Activated CD4-positive, alpha-beta T cell treated with anti-CD3 and anti-CD28 coated beads for 36 hours (primary cell): ENCODE measurements at regions not wholly inside any gene's neighbourhood (a gene's known extent, or its start where the extent isn't known, plus 50 kb on each side); places are given as distances from the start of the nearest gene placed in this dataset.
"Not testable (repeated sequence)": the region's sequence is repeated elsewhere in the genome, so short reads cannot be mapped to it uniquely, and the experiment has no call there.

Experiments
- ATAC-seq: fragments of 200-7000 bp; cut with Tn5 transposase; one replicate; pipeline ENCODE4 v1.10.0; 2021; ENCODE audit warnings: mild to moderate bottlenecking, moderate library complexity
- CTCF ChIA-PET: fragments of 350-600 bp; sonication (Branson Sonifier 250); formaldehyde crosslinking; loops from one replicate; lab custom pipeline; 2021; ENCODE audit warnings: antibody characterized with exemption; lab: Charles Lee
- POLR2A ChIA-PET: fragments of 350-600 bp; sonication (Branson Sonifier 250); formaldehyde crosslinking; loops from one replicate; lab custom pipeline; 2021; ENCODE audit warnings: antibody characterized with exemption, inconsistent platforms; lab: Charles Lee
- DNase-seq: peaks from one replicate; pipeline ENCODE4 v3.0.0-alpha.2; 2020
- H3K27ac Mint-ChIP-seq: one replicate; pipeline ENCODE4 v1.8.0; 2021; ENCODE audit warnings: mixed read lengths
- H3K27me3 Mint-ChIP-seq: one replicate; pipeline ENCODE4 v1.8.0; 2021; ENCODE audit warnings: mixed read lengths
- H3K36me3 Mint-ChIP-seq: one replicate; pipeline ENCODE4 v1.8.0; 2021; ENCODE audit warnings: low read depth, mixed read lengths
- H3K4me1 Mint-ChIP-seq: one replicate; pipeline ENCODE4 v1.8.0; 2021; ENCODE audit warnings: mixed read lengths
- H3K4me3 Mint-ChIP-seq: one replicate; pipeline ENCODE4 v1.8.0; 2021; ENCODE audit warnings: mild to moderate bottlenecking, moderate library complexity, mixed read lengths
- H3K9me3 Mint-ChIP-seq: one replicate; pipeline ENCODE4 v1.8.0; 2021; ENCODE audit warnings: low read depth, mixed read lengths
- intact Hi-C, 2 experiments: fragments of 100-400 bp; cut with DNase I in 1 of 2; cut with micrococcal nuclease in 1 of 2; formaldehyde crosslinking; loops; one replicate each; pipeline versions ENCODE4 v1.14.2 to v1.15.1; 2022 to 2024; cut with DNase I, micrococcal nuclease

GRCh38 chr5:42242210-42242609 lies 181.0 kb upstream of the GHR start:
- Mint-ChIP-seq H3K4me3 (no peak overlapping the region), H3K27me3 (peaks cover 2% of the 10 kb centered on the region), H3K27ac (no peak overlapping the region), H3K9me3 (no peaks in the 10 kb centered on the region), H3K36me3 (no peaks in the 10 kb centered on the region), H3K4me1 (no peaks in the 10 kb centered on the region)
- ATAC-seq = no peak
- DNase-seq = no peak
- intact Hi-C loops = no loop called here
- ChIA-PET CTCF (no interaction called here), POLR2A (no interaction called here)

GRCh38 chr5:42242881-42243485 lies 180.3 kb upstream of the GHR start:
- no peaks in the 10 kb centered on the region for H3K36me3 Mint-ChIP-seq
- intact Hi-C loops = no loop called here
- no peak overlapping the region for H3K27ac Mint-ChIP-seq
- no peak for ATAC-seq
- peaks cover 2% of the 10 kb centered on the region for H3K27me3 Mint-ChIP-seq
- no peaks in the 10 kb centered on the region for H3K4me1 Mint-ChIP-seq
- ChIA-PET POLR2A (no interaction called here), CTCF (interaction anchor here (0.7 kb wide), 1 partner anchor 647 kb away, joined by 3 read pairs; no protein-coding TSS in a partner anchor)
- H3K4me3 Mint-ChIP-seq = no peak overlapping the region
- H3K9me3 Mint-ChIP-seq = peaks cover 2% of the 10 kb centered on the region
- DNase-seq = no peak

- peaks cover 2% of the 10 kb centered on the region for H3K9me3 Mint-ChIP-seq
- ChIA-PET POLR2A (no interaction called here), CTCF (no interaction called here)
- no peaks in the 10 kb centered on the region for H3K27me3 Mint-ChIP-seq
- no peak overlapping the region for H3K27ac Mint-ChIP-seq
- H3K4me1 Mint-ChIP-seq = no peaks in the 10 kb centered on the region
- H3K36me3 Mint-ChIP-seq = no peaks in the 10 kb centered on the region
- no peak for DNase-seq
- intact Hi-C loops = no loop called here
- H3K4me3 Mint-ChIP-seq = no peak overlapping the region
- ATAC-seq = no peak
Measured at GRCh38 chr5:42252306-42252705, 170.9 kb upstream of the GHR start.

- H3K36me3 Mint-ChIP-seq, POLR2A ChIA-PET, H3K27ac Mint-ChIP-seq, H3K27me3 Mint-ChIP-seq, DNase-seq, H3K9me3 Mint-ChIP-seq, H3K4me3 Mint-ChIP-seq, intact Hi-C loops, ATAC-seq, H3K4me1 Mint-ChIP-seq: not testable (repeated sequence)
- CTCF ChIA-PET = interaction anchor here (0.7 kb wide), 1 partner anchor 20 kb away, joined by 3 read pairs; no protein-coding TSS in a partner anchor
Measured at GRCh38 chr5:42259914-42260313, 163.3 kb upstream of the GHR start.

GRCh38 chr5:42267091-42267490 lies 156.1 kb upstream of the GHR start:
- Mint-ChIP-seq H3K27ac (no peak overlapping the region), H3K36me3 (no peaks in the 10 kb centered on the region), H3K9me3 (no peaks in the 10 kb centered on the region), H3K4me3 (no peak overlapping the region), H3K4me1 (no peaks in the 10 kb centered on the region), H3K27me3 (peaks cover 4% of the 10 kb centered on the region)
- ChIA-PET POLR2A (no interaction called here), CTCF (no interaction called here)
- DNase-seq (no peak), ATAC-seq (no peak)
- intact Hi-C loops = no loop called here

- intact Hi-C loops, ATAC-seq: not testable (repeated sequence)
Measured at GRCh38 chr5:42268170-42268569, 155.1 kb upstream of the GHR start.

GRCh38 chr5:42268630-42269029 lies 154.6 kb upstream of the GHR start:
- CTCF ChIA-PET = no interaction called here
- H3K4me3 Mint-ChIP-seq = no peak overlapping the region
- POLR2A ChIA-PET = no interaction called here
- H3K4me1 Mint-ChIP-seq = no peaks in the 10 kb centered on the region
- DNase-seq (no peak), ATAC-seq (no peak)
- no peak overlapping the region for H3K27ac Mint-ChIP-seq
- peaks cover 4% of the 10 kb centered on the region for H3K27me3 Mint-ChIP-seq
- intact Hi-C loops = no loop called here
- H3K9me3 Mint-ChIP-seq = no peaks in the 10 kb centered on the region
- H3K36me3 Mint-ChIP-seq = no peaks in the 10 kb centered on the region

More at GRCh38 chr5:42268170-42268569, 155.1 kb upstream of the GHR start:
- DNase-seq, H3K4me1 Mint-ChIP-seq, CTCF ChIA-PET, POLR2A ChIA-PET, H3K9me3 Mint-ChIP-seq, H3K27ac Mint-ChIP-seq, H3K36me3 Mint-ChIP-seq, H3K4me3 Mint-ChIP-seq, H3K27me3 Mint-ChIP-seq: not testable (repeated sequence)

- Mint-ChIP-seq H3K27me3 (peaks cover 4% of the 10 kb centered on the region), H3K4me3 (no peak overlapping the region), H3K36me3 (no peaks in the 10 kb centered on the region), H3K27ac (no peak overlapping the region), H3K4me1 (no peaks in the 10 kb centered on the region), H3K9me3 (no peaks in the 10 kb centered on the region)
- ATAC-seq (no peak), DNase-seq (no peak)
- ChIA-PET POLR2A (no interaction called here), CTCF (interaction anchor here (0.7 kb wide), 1 partner anchor 1006 kb away, joined by 3 read pairs; no protein-coding TSS in a partner anchor)
- intact Hi-C loops = no loop called here
Measured at GRCh38 chr5:42270771-42271170, 152.5 kb upstream of the GHR start.

- Mint-ChIP-seq H3K36me3 (no peaks in the 10 kb centered on the region), H3K9me3 (no peaks in the 10 kb centered on the region)
Measured at GRCh38 chr5:42274913-42275312, 148.3 kb upstream of the GHR start.

GRCh38 chr5:42277293-42277692 lies 145.9 kb upstream of the GHR start:
- Mint-ChIP-seq H3K27ac (no peak overlapping the region), H3K9me3 (no peaks in the 10 kb centered on the region), H3K4me1 (no peaks in the 10 kb centered on the region), H3K36me3 (no peaks in the 10 kb centered on the region), H3K4me3 (no peak overlapping the region), H3K27me3 (no peaks in the 10 kb centered on the region)
- ChIA-PET CTCF (no interaction called here), POLR2A (no interaction called here)
- intact Hi-C loops = no loop called here
- ATAC-seq (no peak), DNase-seq (no peak)

More at GRCh38 chr5:42274913-42275312, 148.3 kb upstream of the GHR start:
- ATAC-seq = no peak
- ChIA-PET CTCF (no interaction called here), POLR2A (no interaction called here)
- Mint-ChIP-seq H3K4me1 (no peaks in the 10 kb centered on the region), H3K4me3 (no peak overlapping the region), H3K27ac (no peak overlapping the region), H3K27me3 (no peaks in the 10 kb centered on the region)
- no peak for DNase-seq
- intact Hi-C loops = no loop called here

- CTCF ChIA-PET = no interaction called here
- POLR2A ChIA-PET = no interaction called here
- H3K4me1 Mint-ChIP-seq = no peaks in the 10 kb centered on the region
Measured at GRCh38 chr5:42284584-42284983, 138.7 kb upstream of the GHR start.

GRCh38 chr5:42285230-42285629 lies 138.0 kb upstream of the GHR start:
- POLR2A ChIA-PET = no interaction called here

More at GRCh38 chr5:42284584-42284983, 138.7 kb upstream of the GHR start:
- Mint-ChIP-seq H3K9me3 (no peaks in the 10 kb centered on the region), H3K27me3 (no peaks in the 10 kb centered on the region), H3K27ac (no peak overlapping the region), H3K4me3 (no peak overlapping the region), H3K36me3 (no peaks in the 10 kb centered on the region)
- DNase-seq (no peak), ATAC-seq (no peak)
- intact Hi-C loops = no loop called here

More at GRCh38 chr5:42285230-42285629, 138.0 kb upstream of the GHR start:
- DNase-seq (no peak), ATAC-seq (no peak)
- no peak overlapping the region for H3K27ac Mint-ChIP-seq
- H3K9me3 Mint-ChIP-seq = no peaks in the 10 kb centered on the region
- no peak overlapping the region for H3K4me3 Mint-ChIP-seq
- CTCF ChIA-PET = interaction anchor here (1.2 kb wide), 1 partner anchor 10 kb away, joined by 3 read pairs; no protein-coding TSS in a partner anchor
- H3K27me3 Mint-ChIP-seq = no peaks in the 10 kb centered on the region
- H3K4me1 Mint-ChIP-seq = no peaks in the 10 kb centered on the region
- no peaks in the 10 kb centered on the region for H3K36me3 Mint-ChIP-seq
- intact Hi-C loops = no loop called here
